Sigmoid colon (tissue), 3 donors: ENCODE measurements at regions not wholly inside any gene's neighbourhood (a gene's known extent, or its start where the extent isn't known, plus 50 kb on each side); places are given as distances from the start of the nearest gene placed in this dataset.

Source experiments
- POLR2A ChIP-seq, 2 donors: fragments of 450-650 bp; IDR thresholded peaks; one replicate each; pipeline ENCODE4 v1.6.1; 2016; ENCODE audit warnings: antibody characterized with exemption in 2 of 2, mild to moderate bottlenecking in 2 of 2, moderate library complexity in 2 of 2
- TF ChIP-seq, protein P1 (sequence below), 4 experiments: fragments of 450-650 bp in 3 of 4; fragments of 200-600 bp in 1 of 4; IDR thresholded peaks; one replicate each; pipeline ENCODE4 v1.5.1; 2016 to 2019; ENCODE audit warnings: antibody characterized with exemption in 4 of 4, mild to moderate bottlenecking in 3 of 4, moderate library complexity in 2 of 4

DNA sequence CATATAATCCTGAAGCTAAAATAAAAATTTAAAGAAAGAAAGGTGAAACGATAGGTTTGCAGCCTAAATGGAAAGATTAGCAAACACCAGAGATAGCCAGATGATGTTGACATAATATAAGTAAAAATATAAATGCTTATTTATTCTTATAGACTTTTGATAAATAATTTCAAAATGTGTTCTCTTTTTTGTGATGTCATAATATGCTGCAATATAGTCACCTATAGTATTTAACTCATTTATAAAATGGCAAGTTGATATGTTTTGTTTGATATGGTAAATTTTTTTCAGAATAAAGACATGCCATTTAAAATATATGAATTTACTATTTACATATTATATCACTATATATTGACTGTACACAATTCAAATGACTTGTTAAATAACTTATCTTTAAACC is 813.4 kb downstream of the LRFN5 start:
- TF ChIP-seq, protein P1, sequence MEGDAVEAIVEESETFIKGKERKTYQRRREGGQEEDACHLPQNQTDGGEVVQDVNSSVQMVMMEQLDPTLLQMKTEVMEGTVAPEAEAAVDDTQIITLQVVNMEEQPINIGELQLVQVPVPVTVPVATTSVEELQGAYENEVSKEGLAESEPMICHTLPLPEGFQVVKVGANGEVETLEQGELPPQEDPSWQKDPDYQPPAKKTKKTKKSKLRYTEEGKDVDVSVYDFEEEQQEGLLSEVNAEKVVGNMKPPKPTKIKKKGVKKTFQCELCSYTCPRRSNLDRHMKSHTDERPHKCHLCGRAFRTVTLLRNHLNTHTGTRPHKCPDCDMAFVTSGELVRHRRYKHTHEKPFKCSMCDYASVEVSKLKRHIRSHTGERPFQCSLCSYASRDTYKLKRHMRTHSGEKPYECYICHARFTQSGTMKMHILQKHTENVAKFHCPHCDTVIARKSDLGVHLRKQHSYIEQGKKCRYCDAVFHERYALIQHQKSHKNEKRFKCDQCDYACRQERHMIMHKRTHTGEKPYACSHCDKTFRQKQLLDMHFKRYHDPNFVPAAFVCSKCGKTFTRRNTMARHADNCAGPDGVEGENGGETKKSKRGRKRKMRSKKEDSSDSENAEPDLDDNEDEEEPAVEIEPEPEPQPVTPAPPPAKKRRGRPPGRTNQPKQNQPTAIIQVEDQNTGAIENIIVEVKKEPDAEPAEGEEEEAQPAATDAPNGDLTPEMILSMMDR (IDR thresholded peaks at IDR 0.05), result no peak
- no peak for TF ChIP-seq POLR2A (IDR thresholded peaks at IDR 0.05)
